Daoy (cell line): ENCODE measurements at regions not wholly inside any gene's neighbourhood (a gene's known extent, or its start where the extent isn't known, plus 50 kb on each side); places are given as distances from the start of the nearest gene placed in this dataset.

Experiments used
- DNase-seq: peaks from one replicate; pipeline ENCODE4 v3.0.0-alpha.2; 2015; ENCODE audit warnings: low read depth

DNA sequence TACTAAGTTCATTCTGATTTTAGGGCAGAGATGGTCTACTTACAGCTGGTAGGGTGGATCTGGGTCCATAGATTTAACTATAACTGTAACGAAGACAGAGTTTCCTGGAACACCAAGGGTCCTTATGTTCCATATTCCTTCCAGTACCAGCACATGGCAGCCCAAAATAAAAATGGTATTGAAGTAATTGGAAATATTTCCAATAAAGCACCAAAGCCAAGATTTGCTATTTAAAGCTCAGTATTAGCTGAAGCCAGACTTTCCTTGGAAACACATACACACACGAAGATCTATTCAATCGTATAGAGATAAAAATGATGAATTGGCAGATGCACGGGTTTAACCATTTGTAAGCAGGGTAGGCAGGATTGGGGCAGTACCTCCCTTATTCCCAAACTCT lies 289.1 kb upstream of the SORCS1 start:
- DNase-seq = no peak

DNA sequence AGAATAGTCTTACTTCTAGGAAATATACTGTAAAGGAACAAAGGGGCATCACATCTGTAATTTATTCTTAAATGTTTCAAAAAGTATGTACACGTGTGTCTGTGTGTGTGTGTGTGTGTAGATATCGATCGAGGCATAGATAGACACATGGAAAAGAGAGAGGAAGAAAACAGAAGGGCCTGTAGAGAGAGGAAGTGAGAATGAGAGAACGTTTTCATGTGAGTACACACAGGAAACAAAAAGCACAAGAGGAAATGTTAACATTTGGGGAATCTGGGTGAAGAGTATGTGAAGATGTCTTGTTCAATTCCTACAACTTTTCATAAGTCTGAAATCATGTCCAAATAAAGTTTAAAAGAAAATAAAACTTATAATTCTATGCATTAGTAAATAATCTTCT lies 286.5 kb upstream of the SORCS1 start:
- no peak for DNase-seq

DNA sequence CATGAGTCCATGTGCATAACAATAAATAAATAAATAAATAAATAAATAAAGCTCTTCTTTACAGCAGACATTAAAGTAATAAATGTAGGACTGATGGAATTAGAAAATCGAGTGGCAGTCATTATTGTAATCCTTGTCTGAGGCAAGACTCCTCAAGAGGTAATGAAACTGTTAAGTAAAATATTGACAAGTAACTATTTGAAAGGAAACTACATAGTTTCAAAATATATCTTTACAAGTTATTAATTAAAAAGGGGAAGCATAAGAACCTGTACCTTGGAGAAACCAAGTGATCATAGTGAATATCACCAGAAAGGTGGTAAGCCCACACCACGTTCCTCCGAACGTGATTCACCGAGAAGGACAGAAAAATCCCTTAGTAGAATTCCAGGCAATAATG lies 285.6 kb upstream of the SORCS1 start:
- DNase-seq = no peak

DNA sequence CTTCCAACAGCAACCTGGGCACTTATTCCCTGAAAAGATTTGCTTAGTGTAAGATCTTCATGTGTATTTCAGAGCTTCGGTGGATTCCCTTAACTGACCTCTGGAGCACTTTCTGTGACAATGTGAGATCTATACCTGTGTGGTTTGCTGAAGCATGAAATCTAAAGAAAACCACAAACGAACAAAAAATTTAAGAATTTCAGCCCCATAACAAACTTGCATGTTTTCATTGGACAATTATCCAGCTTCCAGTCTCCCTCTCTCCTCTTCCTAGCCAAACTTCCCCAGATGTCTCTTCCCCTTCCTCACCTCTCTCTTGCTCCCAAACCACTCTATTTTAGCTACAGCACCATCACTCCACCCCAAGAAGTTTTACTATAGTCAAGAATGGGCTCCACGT lies 279.9 kb upstream of the SORCS1 start:
- no peak for DNase-seq

GRCh38 chr10:107443813-107444212 lies 279.3 kb upstream of the SORCS1 start:
- DNase-seq = no peak

DNA sequence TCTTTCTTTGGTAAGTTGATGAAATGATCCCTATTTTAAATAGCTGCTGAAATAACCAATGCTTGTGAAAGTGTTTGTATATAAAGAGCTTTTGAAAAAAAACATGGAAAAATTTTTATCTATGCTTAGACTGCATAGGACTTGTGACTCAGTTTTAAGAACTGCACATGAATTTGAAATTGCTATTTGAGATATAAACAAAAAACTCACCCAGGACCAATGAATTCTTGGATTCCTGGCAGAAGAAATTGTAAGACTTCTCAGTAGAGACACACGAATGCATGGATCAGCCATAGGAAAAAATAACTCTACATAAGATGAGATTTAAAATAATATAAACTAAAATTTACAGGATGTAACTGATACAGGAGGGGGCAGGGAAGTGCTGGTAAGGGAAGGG lies 278.8 kb upstream of the SORCS1 start:
- no peak for DNase-seq

DNA sequence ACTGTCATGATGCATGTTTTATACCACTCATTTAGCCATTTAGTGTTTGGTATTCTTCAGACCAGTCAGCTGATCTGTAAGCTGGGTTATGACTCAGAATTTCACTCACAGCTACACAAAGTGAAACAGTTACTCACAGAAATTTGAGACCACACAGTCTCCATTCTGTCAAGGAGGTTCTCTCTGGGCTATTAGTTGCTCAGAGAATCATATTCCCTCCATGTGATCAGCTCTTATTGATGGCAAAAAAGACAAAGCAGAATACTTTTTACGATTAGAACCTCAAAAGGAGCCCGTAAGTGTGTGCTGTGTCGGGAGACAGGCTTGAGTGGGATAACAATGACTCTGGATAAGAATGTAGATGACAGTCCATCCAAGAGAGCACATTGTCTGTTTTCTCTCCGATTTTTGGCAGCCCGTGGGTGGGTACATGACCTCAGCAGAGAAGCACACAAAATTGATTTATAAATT lies 277.6 kb upstream of the SORCS1 start:
- no peak for DNase-seq

GRCh38 chr10:107440741-107441140 lies 276.2 kb upstream of the SORCS1 start:
- DNase-seq = no peak

- DNase-seq = no peak
Measured at GRCh38 chr10:107437921-107438320, 273.4 kb upstream of the SORCS1 start.

DNA sequence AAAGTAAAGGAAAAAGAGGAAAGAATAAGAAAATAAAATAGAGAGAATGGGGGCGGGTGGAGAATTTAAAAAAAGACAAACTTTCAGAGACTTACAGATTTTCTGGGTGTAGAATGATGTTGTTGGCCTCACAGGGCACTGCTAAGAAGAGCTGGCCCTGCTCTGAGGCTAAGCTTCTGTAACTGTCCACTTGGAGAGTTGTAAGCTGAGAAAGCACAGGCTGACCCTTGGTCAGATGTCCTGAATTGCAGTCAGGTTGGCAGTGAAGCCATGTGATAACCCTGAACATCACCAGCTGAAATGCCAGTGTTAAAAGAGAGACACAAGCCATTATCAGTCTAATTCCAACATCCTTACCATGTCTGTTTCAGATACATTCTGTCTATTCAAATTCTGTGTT lies 272.1 kb upstream of the SORCS1 start:
- DNase-seq = no peak

- no peak for DNase-seq
Measured at GRCh38 chr10:107434854-107435253, 270.3 kb upstream of the SORCS1 start.

DNA sequence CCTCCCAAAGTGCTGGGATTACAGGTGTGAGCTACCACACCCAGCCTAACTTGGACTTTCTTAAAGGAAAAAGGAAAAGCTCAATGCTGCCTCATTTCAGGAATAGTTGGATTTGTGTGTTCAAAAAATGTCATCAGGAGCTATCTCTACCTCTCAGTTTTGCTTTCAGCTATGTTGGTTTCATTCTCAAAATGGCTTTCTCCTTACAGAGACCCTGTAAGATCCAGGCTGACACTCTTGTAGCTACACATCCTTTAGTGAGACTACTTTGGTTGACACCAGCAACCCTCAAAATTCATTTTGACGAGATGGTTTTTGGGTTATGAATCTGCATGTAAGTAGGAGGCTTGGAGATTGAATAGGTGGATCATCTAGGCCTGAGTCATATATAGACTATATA lies 269.7 kb upstream of the SORCS1 start:
- no peak for DNase-seq

- no peak for DNase-seq
Measured at GRCh38 chr10:107433605-107434004, 269.1 kb upstream of the SORCS1 start.

DNA sequence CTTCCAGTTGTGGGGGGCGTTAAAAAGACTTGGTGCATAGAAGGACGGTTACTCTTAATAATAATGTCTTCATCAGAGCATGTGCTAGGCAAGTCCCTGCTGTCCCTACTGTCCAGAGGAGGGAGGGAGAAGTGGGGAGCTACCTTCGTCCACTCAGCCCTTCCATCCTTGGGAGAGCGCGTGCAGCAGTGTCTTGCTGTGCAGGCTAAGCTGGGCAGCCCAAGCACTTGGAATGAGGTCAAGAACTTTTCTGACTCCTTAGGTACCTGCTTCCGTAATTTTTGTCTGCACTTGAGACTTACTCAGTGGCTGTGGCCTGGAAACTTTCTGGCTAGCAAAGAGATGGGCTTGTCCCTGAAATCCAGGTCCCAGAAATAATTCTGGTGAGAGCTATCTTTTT lies 265.9 kb upstream of the SORCS1 start:
- DNase-seq = no peak

- no peak for DNase-seq
Measured at GRCh38 chr10:107427016-107427415, 262.5 kb upstream of the SORCS1 start.

- no peak for DNase-seq
Measured at GRCh38 chr10:107425931-107426553, 261.5 kb upstream of the SORCS1 start.

GRCh38 chr10:107424628-107425027 lies 260.1 kb upstream of the SORCS1 start:
- DNase-seq = no peak

DNA sequence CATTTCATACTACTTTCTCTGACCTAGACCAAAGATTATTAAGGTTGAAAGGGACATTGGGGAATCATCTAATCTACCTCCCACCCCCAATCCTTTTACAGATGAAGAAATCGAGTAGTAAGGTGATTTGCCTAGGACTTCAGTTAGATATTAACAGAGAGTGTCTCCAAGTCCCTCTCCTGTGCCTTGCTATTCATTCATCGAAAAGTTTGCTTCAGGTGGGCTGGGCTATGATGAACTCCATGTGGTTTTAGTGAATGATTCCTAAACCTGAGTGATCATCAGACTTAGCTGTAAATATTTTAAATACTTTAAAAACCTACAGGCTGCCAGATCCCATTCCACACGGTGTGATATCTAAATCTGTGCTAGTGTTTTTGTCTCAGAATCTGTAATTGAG lies 259.4 kb upstream of the SORCS1 start:
- DNase-seq = no peak

GRCh38 chr10:107422681-107423080 lies 258.2 kb upstream of the SORCS1 start:
- DNase-seq = no peak

DNA sequence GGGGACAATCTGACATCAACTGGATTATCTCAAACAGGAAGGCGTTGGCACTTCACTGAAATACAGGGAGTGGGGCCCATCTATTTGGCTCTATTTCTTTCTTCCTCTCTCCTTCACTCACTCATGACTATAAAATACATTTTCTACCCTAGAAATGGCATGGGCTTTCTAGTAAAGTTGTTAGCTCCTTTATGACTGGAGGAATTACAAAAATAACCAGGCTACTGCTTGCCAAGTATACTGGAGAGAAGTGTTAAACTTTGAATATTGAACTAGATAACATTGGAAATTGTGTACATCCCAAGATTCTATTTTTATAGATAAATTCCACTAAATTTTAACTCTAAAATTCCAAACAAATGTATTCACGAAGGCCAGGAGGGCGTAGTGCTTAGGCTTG lies 255.7 kb upstream of the SORCS1 start:
- no peak for DNase-seq

- no peak for DNase-seq
Measured at GRCh38 chr10:107418085-107418806, 253.7 kb upstream of the SORCS1 start.

DNA sequence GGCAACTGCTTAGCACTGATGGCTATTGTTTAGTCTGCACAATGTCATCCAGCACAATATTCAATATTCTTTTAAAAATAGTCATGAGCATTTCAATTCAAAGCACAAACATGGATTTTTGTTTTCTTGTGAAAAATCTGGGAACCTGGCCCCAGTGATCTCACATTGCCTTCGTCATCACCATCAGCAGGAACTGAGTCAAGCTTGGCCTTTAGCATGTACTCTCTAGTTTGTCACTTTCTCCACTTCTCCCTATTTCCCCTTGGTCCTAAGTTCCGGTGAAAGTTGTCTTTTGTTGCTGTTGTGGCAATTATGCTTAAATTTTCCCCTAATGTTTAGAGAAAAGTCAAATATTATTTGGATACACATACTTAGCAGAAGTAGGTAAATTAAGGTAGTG lies 252.9 kb upstream of the SORCS1 start:
- DNase-seq = no peak

- no peak for DNase-seq
Measured at GRCh38 chr10:107415446-107415845, 250.9 kb upstream of the SORCS1 start.

- DNase-seq = no peak
Measured at GRCh38 chr10:107413971-107414370, 249.5 kb upstream of the SORCS1 start.
